ENCODE measurements at regions not wholly inside any gene's neighbourhood (a gene's known extent, or its start where the extent isn't known, plus 50 kb on each side); places are given as distances from the start of the nearest gene placed in this dataset.
A peak's percentile ranks its signal among the peaks of the same experiment; 100 is the strongest.

DNA sequence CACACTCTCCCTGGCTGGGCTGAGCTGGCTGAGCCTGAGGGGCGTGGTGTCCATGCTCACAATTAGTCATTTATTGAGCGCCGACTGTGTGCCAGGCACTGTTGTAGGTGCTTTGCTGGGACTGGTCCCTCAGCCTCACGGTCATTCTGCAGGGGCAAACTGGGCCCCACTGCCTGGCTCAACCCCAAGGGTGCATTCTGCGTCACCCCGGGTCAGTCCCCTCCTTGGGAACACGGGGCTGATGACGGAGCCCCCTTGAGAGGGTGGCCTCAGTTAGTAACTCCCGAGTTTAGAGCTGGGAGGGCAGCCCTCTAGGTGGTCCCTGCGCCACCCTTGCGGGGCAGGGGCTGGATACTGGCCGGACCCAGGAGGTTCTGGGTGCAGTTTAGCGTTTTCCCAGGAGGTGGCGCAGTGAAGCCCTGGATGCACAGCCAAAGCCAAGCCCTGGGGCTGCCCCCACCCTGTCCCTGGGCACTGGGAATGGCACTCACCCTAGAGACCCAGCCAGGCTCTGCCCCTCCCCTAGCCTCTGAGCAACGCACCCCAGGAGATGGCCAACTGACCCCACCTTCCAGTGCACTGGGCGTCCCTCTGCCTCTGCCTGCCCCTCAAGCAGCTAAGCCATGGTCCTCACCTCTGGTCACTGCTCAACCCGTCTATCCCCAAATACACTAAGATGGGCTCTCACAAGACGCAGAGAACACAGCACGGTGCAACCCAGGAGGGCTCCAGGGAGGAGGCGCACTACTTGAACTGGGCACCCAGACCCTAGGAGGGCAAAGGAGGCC, 243.2 kb upstream of the GSE1 start:
- DNase-seq: no peak

DNA sequence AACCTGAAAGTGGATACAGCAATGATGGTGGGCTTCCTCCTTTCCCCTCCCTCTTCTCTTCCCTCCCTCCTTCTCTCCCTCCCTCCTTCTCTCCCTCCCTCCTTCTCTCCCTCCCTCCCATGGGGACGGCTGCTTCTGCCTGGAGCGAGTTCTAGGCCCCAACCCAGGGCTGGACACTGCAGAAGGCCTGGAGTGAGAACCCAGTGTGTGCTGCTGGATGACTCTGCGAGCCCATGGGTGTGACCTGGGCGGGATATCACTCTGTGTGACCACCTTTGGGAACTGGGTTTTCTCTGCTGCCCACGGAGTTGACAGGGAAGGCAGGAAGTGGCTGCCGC, 242.6 kb upstream of the GSE1 start:
- DNase-seq: no peak

DNA sequence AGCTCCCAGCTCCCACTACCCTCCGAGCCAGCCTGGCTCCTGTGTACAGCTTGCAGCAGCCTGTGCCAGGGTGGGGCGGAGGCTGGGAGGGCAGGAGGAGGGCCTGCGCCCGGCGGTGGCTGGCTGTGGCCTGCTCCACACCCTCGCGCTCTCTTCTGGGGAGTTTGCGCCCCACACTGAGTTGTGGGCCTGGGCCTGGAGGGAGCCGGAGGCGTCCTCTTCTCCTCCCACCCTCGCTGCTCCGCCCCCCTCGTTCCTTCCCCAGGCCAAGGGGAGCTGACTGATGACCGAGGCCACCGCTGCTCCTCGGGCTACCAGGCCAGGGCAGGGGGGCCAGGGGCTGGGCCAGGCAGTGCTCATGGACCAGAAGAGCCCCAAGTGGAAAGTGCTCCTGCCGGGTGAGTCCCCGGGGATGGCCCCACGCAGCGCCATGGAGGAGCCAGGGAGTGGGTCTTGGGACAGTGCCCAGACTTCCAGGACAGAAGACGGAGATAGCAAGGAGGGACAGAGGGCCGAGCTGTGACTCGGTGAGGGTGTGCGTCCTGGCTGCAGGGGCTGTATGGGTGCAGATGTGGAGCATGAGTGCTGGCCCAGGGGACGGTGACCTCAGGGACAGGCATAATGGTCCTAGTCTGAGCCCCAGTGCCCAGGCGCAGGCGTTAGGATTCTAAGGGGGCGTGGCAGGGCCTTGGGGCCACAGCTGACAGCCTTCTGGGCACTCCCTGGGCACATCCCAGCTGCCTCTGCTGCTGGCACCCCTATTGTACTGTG, 242.1 kb upstream of the GSE1 start:
- DNase-seq: no peak

- DNase-seq: no peak
These were observed 241.2 kb upstream of the GSE1 start for GRCh38 chr16:85371948-85372347.

DNA sequence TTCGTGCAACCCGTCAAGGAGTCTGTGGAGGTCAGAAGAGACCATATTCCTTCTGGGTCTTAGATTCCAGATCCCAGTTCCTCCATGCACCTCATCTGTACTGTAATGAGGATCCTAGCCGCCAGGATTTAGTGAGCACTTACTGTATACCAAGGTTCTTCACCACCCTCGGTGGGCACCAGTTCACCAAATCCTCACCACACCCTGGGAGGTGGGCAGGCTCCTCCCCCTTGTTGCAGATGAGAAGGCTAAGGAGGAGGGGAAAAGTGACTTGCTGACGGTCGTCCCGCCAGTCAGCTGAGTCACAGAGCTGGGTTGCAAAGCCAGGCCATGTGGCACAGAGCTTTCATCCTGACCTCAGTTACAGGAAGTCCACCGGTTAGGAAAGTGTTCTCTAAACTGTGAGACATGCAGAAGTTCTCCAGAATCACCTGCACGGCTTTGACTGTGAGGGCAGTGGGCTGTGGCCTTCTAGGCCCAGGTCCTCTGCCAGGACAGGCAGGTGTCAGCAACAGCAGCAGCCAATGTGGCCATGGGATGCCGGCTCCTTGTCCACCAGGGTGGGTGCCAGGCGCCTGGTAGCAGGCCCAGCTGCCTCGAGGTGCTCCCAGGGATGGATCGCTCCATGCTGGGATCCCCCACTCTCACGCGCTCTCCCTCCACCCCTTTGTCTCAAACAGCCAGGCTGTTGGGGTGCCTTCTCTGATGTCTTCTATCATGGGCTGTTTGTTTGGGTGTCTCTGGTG, 240.3 kb upstream of the GSE1 start:
- DNase-seq: no peak

- DNase-seq: no peak
These were observed 239.2 kb upstream of the GSE1 start for GRCh38 chr16:85373741-85374570.

GRCh38 chr16:85374571-85374872, 238.6 kb upstream of the GSE1 start:
- no peak for DNase-seq

GRCh38 chr16:85375282-85375681, 237.8 kb upstream of the GSE1 start:
- DNase-seq: no peak

- no peak for DNase-seq
These were observed 236.6 kb upstream of the GSE1 start for GRCh38 chr16:85376292-85377095.

- DNase-seq: no peak
These were observed 235.6 kb upstream of the GSE1 start for GRCh38 chr16:85377388-85378144.

GRCh38 chr16:85378145-85379040, 234.7 kb upstream of the GSE1 start:
- no peak for DNase-seq

DNA sequence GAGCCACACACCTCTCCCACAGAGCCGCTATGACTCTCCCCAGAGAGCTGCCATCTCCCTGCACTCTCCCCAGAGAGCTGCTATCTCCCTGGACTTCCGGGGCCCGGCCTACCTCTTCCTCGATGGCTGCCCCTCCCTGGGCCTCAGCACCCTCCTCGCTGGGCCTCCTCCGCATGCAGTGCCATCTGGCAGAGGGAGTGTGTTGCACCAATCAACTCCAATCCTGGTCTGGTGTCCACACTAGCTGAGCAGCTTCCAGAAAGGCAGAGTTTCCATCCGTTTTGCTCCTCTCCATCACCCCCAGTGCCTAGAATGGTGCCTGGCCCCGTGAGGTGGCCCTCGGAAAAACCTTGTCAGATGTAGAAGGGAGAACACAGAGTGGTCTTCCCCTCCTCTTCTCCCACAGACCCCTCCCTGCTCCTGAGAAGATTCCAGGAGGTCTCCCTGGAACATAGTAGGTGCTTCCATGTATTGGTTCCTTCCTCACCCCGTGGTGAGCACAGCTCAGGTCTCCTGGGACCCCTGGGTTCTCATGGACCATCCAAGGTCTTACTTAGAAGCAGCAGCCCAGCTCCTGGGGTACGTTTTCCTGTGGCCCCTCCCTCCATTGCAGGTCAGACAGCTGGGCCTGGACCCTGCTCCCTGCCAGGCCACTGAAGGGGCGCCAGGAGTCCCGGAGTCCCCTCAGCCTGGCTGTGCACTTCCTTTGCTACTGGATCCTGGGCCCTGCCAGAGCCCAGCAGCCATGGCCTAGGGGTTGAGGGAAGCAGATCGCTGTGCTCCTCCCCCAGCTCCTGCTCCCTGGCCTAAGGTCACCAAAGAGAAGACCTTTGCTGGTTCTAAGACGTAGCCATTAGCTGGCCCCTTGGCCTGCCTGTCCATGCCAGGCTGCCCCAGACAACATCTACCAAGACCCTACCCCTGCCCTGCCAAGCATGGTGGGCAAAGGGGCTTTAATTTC, 233.8 kb upstream of the GSE1 start:
- DNase-seq: no peak

- DNase-seq: no peak
These were observed 233.1 kb upstream of the GSE1 start for GRCh38 chr16:85380002-85380395.

- DNase-seq: no peak
These were observed 232.0 kb upstream of the GSE1 start for GRCh38 chr16:85380905-85381737.

- peak; percentile 31 for DNase-seq
These were observed 231.2 kb upstream of the GSE1 start for GRCh38 chr16:85381738-85382592.

GRCh38 chr16:85382717-85383118, 230.4 kb upstream of the GSE1 start:
- DNase-seq: no peak

Measured in NCI-H1092 (cell line).